Ascending aorta (tissue), 2 donors: ENCODE measurements at regions not wholly inside any gene's neighbourhood (a gene's known extent, or its start where the extent isn't known, plus 50 kb on each side); places are given as distances from the start of the nearest gene placed in this dataset.

Source experiments
- DNase-seq, 2 donors: peaks; one replicate each; pipeline ENCODE4 v3.0.0-alpha.2; 2019; ENCODE audit warnings: low spot score in 2 of 2
- H3K27ac ChIP-seq, 2 donors: fragments of 200-600 bp; sonication (generic); one replicate each; pipeline ENCODE4 v1.5.1; 2016 to 2017; ENCODE audit warnings: mild to moderate bottlenecking in 1 of 2
- H3K27me3 ChIP-seq: fragments of 200-600 bp; sonication (generic); one replicate; pipeline ENCODE4 v1.5.1; 2017
- H3K36me3 ChIP-seq, 2 donors: fragments of 200-600 bp; sonication (generic); one replicate each; pipeline ENCODE4 v1.5.1; 2016
- H3K4me1 ChIP-seq, 2 donors: fragments of 200-600 bp; sonication (generic); one replicate each; pipeline ENCODE4 v1.5.1; 2016 to 2017; ENCODE audit warnings: mild to moderate bottlenecking in 1 of 2
- H3K4me3 ChIP-seq, 2 donors: fragments of 200-600 bp; sonication (generic); one replicate each; pipeline ENCODE4 v1.5.1; 2016 to 2017; ENCODE audit warnings: mild to moderate bottlenecking in 1 of 2
- H3K9me3 ChIP-seq, 2 donors: fragments of 200-600 bp; sonication (generic); one replicate each; pipeline ENCODE4 v1.5.1; 2016
- intact Hi-C: fragments of 100-400 bp; cut with DNase I; formaldehyde crosslinking; loops from one replicate; pipeline ENCODE4 v1.15.1; 2023
- TF ChIP-seq, protein P1 (sequence below), 3 experiments: fragments of 200-600 bp in 2 of 3; fragments of 450-650 bp in 1 of 3; sonication (generic) in 2 of 3; IDR thresholded peaks; one replicate each; pipeline ENCODE4 v1.5.1; 2016 to 2019; ENCODE audit warnings: antibody characterized with exemption in 3 of 3, mild to moderate bottlenecking in 1 of 3, moderate library complexity in 1 of 3

DNA sequence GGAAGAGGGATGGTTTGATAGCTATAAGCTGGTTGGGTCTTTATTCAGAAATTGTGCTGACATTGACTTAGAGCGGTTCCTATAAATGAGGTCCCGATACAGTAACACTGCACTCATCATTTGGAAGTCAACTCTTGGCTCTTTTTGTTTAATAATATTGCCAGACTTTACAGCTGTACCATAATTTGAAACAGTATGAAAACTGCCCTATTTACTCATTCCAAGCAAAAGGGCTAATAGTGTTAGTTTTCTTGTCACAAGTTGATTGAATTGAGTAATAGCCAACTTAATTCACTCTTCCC, 128.4 kb upstream of the LIMCH1 start:
- Histone ChIP-seq H3K36me3 (no peaks in the 10 kb centered on the region), H3K27me3 (no peaks in the 10 kb centered on the region), H3K4me3 (no peak overlapping the region), H3K27ac (no peak overlapping the region), H3K9me3 (no peaks in the 10 kb centered on the region), H3K4me1 (peaks cover 0 to 25% of the 10 kb centered on the region in 2 donors)
- TF ChIP-seq, protein P1, sequence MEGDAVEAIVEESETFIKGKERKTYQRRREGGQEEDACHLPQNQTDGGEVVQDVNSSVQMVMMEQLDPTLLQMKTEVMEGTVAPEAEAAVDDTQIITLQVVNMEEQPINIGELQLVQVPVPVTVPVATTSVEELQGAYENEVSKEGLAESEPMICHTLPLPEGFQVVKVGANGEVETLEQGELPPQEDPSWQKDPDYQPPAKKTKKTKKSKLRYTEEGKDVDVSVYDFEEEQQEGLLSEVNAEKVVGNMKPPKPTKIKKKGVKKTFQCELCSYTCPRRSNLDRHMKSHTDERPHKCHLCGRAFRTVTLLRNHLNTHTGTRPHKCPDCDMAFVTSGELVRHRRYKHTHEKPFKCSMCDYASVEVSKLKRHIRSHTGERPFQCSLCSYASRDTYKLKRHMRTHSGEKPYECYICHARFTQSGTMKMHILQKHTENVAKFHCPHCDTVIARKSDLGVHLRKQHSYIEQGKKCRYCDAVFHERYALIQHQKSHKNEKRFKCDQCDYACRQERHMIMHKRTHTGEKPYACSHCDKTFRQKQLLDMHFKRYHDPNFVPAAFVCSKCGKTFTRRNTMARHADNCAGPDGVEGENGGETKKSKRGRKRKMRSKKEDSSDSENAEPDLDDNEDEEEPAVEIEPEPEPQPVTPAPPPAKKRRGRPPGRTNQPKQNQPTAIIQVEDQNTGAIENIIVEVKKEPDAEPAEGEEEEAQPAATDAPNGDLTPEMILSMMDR (IDR thresholded peaks at IDR 0.05): no peak
- no peak for DNase-seq
- intact Hi-C loops: no loop called here

DNA sequence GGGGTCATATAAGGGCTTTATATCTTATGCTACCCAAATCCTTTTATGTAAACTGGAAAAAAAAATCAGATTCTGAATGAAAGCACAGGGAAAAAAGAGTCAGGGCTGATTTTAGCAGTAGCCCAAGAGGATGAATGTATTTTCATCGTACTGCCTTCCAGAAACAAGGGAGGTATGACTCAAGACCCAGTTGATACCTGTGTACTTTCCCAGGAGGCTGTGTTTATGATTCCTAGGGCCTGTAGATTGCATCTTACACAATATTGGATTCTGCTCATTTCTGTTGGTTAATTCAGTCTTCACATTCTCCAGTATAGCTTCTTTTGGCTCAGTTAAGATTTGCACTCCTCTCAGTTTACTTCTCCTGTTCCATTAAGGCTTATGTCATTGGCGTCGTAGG, 127.9 kb upstream of the LIMCH1 start:
- no peaks in the 10 kb centered on the region for H3K9me3 ChIP-seq
- TF ChIP-seq, protein P1 (IDR thresholded peaks at IDR 0.05): no peak
- H3K36me3 ChIP-seq: no peaks in the 10 kb centered on the region
- intact Hi-C loops: no loop called here
- H3K4me1 ChIP-seq: peaks cover 0 to 27% of the 10 kb centered on the region in 2 donors
- DNase-seq: no peak
- no peaks in the 10 kb centered on the region for H3K27me3 ChIP-seq
- H3K27ac ChIP-seq: peak overlapping the region in 1 of 2 donors; percentile 33
- no peak overlapping the region for H3K4me3 ChIP-seq

DNA sequence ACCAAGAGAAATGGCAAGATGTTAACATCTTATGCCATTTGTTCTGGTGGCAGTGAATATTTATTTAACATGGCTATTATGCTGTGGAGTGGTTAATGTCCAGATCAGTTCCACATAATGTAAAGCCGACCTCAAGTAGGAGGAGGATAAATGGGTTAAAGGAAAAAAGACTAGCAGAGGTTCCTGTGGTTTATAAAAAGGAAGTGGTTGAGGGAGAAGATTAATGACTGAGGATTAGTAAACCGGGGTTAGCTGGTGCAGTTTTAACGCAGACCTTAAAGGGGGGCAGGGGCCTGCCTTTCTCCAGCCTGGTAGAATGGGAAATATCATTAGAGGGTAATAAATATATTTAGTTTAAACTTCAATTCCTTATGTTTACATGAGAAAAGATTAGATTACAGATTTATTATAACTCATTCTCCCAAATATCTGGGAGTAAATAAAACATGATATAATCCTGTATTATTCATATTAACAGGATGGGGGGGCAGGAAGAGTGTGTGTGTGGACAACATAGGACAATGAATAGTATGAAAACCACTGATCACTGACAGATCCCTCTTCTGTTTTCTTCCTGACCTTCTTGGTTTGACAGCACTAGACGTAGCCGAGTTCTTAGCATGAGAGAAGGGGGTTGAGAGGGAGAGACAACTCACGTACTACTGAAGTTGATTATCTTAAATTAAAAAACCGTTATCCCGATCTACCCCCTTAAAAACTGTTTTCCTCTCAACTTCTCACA, 124.1 kb upstream of the LIMCH1 start:
- Histone ChIP-seq H3K27ac (no peak overlapping the region), H3K4me3 (no peak overlapping the region), H3K4me1 (peaks cover 0 to 29% of the 10 kb centered on the region in 2 donors), H3K9me3 (no peaks in the 10 kb centered on the region), H3K27me3 (no peaks in the 10 kb centered on the region), H3K36me3 (no peaks in the 10 kb centered on the region)
- TF ChIP-seq, protein P1 (IDR thresholded peaks at IDR 0.05): no peak
- intact Hi-C loops: no loop called here
- DNase-seq: no peak

DNA sequence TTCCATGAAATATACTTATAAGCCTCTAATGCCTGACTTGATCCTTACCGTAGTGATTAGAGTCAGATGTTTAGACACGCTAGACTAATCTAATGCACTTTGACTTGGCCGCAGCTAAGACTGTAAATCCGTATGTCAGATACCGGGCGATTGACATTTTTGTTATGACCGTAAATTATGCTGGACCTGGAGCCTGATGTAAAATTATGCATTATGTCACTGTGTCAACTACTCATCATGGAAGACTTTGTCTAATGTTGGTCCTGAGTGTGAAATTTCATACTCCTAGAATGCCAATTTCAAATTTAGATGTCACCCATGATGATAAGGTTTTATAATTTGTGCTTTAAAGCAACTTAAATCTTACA, 123.6 kb upstream of the LIMCH1 start:
- Histone ChIP-seq H3K27ac (no peak overlapping the region), H3K9me3 (no peaks in the 10 kb centered on the region), H3K36me3 (no peaks in the 10 kb centered on the region), H3K27me3 (no peaks in the 10 kb centered on the region), H3K4me1 (peaks cover 0 to 28% of the 10 kb centered on the region in 2 donors), H3K4me3 (no peak overlapping the region)
- intact Hi-C loops: no loop called here
- TF ChIP-seq, protein P1 (IDR thresholded peaks at IDR 0.05): no peak
- no peak for DNase-seq

DNA sequence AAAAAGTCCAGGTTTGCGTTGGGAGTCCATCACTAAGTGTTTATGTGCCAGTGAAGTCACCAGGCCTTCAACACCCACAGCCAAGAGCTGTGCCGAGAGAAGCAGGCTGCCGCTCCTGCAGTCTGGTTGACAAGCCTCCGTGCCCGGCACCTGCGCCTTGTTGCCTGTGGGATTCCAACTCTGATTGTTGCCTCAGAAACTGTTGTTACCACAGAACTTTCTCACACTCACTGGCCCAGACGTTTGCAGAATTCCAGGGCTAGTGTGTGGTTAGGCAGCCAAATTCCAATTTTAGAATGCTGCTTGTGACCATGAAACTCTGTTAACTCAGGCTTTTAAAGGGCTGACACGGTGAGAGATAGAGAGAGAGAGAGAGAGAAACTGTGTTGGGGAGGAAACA, 119.5 kb upstream of the LIMCH1 start:
- no peaks in the 10 kb centered on the region for H3K27me3 ChIP-seq
- H3K36me3 ChIP-seq: no peaks in the 10 kb centered on the region
- TF ChIP-seq, protein P1 (IDR thresholded peaks at IDR 0.05): no peak
- peaks cover 0 to 22% of the 10 kb centered on the region in 2 donors for H3K4me1 ChIP-seq
- intact Hi-C loops: loop anchor here (5.0 kb wide), 2 partner anchors 56 to 124 kb away; no protein-coding TSS in a partner anchor
- peak overlapping the region; percentile 65 to 74 for H3K27ac ChIP-seq
- peak; percentile 29 to 83 for DNase-seq
- no peaks in the 10 kb centered on the region for H3K9me3 ChIP-seq
- H3K4me3 ChIP-seq: peak overlapping the region in 1 of 2 donors; percentile 43
